Endodermal cell (in vitro differentiated cells): ENCODE measurements at regions not wholly inside any gene's neighbourhood (a gene's known extent, or its start where the extent isn't known, plus 50 kb on each side); places are given as distances from the start of the nearest gene placed in this dataset.

ENCODE experiments used
- DNase-seq: peaks from one replicate; pipeline ENCODE4 v3.0.0-alpha.2; 2017
- H3K27ac ChIP-seq: 2 replicates; pipeline ENCODE4 v1.5.1; 2013; ENCODE audit warnings: mild to moderate bottlenecking, low read depth, low read length, moderate library complexity
- H3K27me3 ChIP-seq: 2 replicates; pipeline ENCODE4 v1.6.1; 2013; ENCODE audit warnings: mild to moderate bottlenecking, low read length, moderate library complexity; ENCODE audit not compliant: insufficient read depth, control insufficient read depth, poor library complexity, severe bottlenecking
- H3K36me3 ChIP-seq: 2 replicates; pipeline ENCODE4 v1.7.0; 2013; ENCODE audit warnings: mild to moderate bottlenecking, low read length, moderate library complexity; ENCODE audit not compliant: control insufficient read depth, insufficient read depth
- H3K4me1 ChIP-seq: one replicate; pipeline ENCODE4 v1.7.0; 2013; ENCODE audit warnings: low read length; ENCODE audit not compliant: control insufficient read depth, insufficient read depth
- H3K4me3 ChIP-seq: 2 replicates; pipeline ENCODE4 v1.5.1; 2013; ENCODE audit warnings: mild to moderate bottlenecking, low read length, moderate library complexity
- H3K9ac ChIP-seq: 2 replicates; pipeline ENCODE4 v1.6.1; 2013; ENCODE audit warnings: mild to moderate bottlenecking, low read length, moderate library complexity; ENCODE audit not compliant: poor library complexity, severe bottlenecking; ENCODE audit errors: extremely low read depth
- H3K9me3 ChIP-seq: 2 replicates; pipeline ENCODE4 v1.6.1; 2013; ENCODE audit warnings: mild to moderate bottlenecking, low read length, moderate library complexity; ENCODE audit not compliant: control insufficient read depth
- H3K27ac Mint-ChIP-seq: 2 replicates; pipeline ENCODE4 v1.8.0; 2020; ENCODE audit warnings: mixed read lengths
- H3K27me3 Mint-ChIP-seq: 2 replicates; pipeline ENCODE4 v1.8.0; 2021; ENCODE audit warnings: mild to moderate bottlenecking, mixed read lengths; ENCODE audit not compliant: insufficient read depth
- H3K36me3 Mint-ChIP-seq: 2 replicates; pipeline ENCODE4 v1.8.0; 2020; ENCODE audit warnings: low read depth, mixed read lengths
- H3K4me1 Mint-ChIP-seq: 2 replicates; pipeline ENCODE4 v1.8.0; 2020; ENCODE audit warnings: mixed read lengths
- H3K4me3 Mint-ChIP-seq: 2 replicates; pipeline ENCODE4 v1.8.0; 2020; ENCODE audit warnings: mild to moderate bottlenecking, moderate library complexity, mixed read lengths
- H3K9me3 Mint-ChIP-seq: 2 replicates; pipeline ENCODE4 v1.8.0; 2020; ENCODE audit warnings: mild to moderate bottlenecking, mixed read lengths
- WGBS, 2 experiments: methylation state at CpG; one replicate each; pipeline versions ENCODE4 v1.1.5 to v1.1.7; 2013; ENCODE audit warnings: missing lambda C conversion rate in 2 of 2, mixed read lengths in 1 of 2; ENCODE audit not compliant: insufficient coverage in 1 of 2, insufficient read length in 1 of 2; 5-methylcytosine and 5-hydroxymethylcytosine counted together
- TF ChIP-seq, protein P1 (sequence below): fragments of 200-600 bp; sonication (generic); conservative IDR thresholded peaks from 2 replicates; pipeline ENCODE4 v1.5.0; 2021; ENCODE audit warnings: antibody characterized with exemption, mild to moderate bottlenecking

DNA sequence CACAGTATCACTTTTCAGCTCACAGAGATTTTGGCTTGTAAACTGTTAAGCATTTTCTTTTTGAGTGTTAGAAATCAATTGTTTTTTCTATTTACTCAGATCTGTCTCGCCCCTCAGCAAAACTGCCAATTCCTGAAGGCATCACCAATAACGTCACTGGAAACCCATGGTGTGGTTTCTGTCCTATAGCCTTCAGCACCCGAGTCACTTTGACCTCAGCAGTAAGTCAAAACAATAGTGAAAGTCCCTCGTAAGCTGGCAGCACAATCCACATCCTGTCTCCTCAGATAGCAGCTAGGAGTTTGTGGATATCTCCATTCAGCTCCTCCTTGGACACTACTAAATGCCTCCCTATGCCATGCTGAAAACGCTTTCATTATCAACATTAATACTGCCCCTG, 1787.4 kb upstream of the ADGRL3 start:
- peaks cover 14% of the 10 kb centered on the region for H3K9me3 Mint-ChIP-seq
- H3K4me3 Mint-ChIP-seq, result no peak overlapping the region

DNA sequence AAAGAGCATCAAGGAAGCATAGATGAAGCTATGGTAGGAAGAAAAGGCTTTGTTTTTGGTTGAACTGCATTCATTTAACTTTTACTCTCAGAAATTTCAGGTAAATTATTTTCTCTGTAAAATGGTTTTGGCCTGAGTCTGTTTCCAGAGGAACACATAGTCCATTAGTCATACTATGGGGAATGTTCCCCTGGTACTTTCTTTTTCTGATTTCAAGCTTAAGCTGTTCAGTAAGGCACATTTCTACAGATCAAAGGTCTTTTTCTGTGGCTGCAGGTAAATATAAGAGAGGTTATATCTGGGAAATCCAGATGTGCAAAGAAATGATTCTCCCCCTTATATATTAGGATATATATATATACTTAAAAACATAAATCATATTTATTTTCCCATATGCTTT, 1744.4 kb upstream of the ADGRL3 start:
- no peak overlapping the region for H3K27ac ChIP-seq
- H3K4me3 Mint-ChIP-seq, result no peak overlapping the region
- no peak overlapping the region for H3K4me3 ChIP-seq
- no peaks in the 10 kb centered on the region for H3K4me1 ChIP-seq
- no peaks in the 10 kb centered on the region for H3K36me3 Mint-ChIP-seq
- H3K4me1 Mint-ChIP-seq, result peaks cover 2% of the 10 kb centered on the region
- H3K9ac ChIP-seq, result no peak overlapping the region
- H3K9me3 Mint-ChIP-seq, result no peaks in the 10 kb centered on the region
- TF ChIP-seq, protein P1, sequence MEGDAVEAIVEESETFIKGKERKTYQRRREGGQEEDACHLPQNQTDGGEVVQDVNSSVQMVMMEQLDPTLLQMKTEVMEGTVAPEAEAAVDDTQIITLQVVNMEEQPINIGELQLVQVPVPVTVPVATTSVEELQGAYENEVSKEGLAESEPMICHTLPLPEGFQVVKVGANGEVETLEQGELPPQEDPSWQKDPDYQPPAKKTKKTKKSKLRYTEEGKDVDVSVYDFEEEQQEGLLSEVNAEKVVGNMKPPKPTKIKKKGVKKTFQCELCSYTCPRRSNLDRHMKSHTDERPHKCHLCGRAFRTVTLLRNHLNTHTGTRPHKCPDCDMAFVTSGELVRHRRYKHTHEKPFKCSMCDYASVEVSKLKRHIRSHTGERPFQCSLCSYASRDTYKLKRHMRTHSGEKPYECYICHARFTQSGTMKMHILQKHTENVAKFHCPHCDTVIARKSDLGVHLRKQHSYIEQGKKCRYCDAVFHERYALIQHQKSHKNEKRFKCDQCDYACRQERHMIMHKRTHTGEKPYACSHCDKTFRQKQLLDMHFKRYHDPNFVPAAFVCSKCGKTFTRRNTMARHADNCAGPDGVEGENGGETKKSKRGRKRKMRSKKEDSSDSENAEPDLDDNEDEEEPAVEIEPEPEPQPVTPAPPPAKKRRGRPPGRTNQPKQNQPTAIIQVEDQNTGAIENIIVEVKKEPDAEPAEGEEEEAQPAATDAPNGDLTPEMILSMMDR, result no peak
- H3K27ac Mint-ChIP-seq, result no peak overlapping the region
- no peaks in the 10 kb centered on the region for H3K9me3 ChIP-seq
- no peaks in the 10 kb centered on the region for H3K27me3 ChIP-seq
- no peaks in the 10 kb centered on the region for H3K27me3 Mint-ChIP-seq
- no peak for DNase-seq
- no peaks in the 10 kb centered on the region for H3K36me3 ChIP-seq

More for the DNA sequence above, 1787.4 kb upstream of the ADGRL3 start:
- no peak overlapping the region for H3K27ac ChIP-seq
- H3K27me3 ChIP-seq, result no peaks in the 10 kb centered on the region
- TF ChIP-seq, protein P1, result no peak
- H3K9me3 ChIP-seq, result peaks cover 7% of the 10 kb centered on the region
- WGBS, 2 experiments, result 81 to 89% methylated on average over 3 to 5 of the region's 5 CpGs
- H3K4me3 ChIP-seq, result no peak overlapping the region
- Mint-ChIP-seq H3K27me3 (no peaks in the 10 kb centered on the region), H3K4me1 (no peaks in the 10 kb centered on the region), H3K27ac (no peak overlapping the region), H3K36me3 (no peaks in the 10 kb centered on the region)
- no peak for DNase-seq
- no peaks in the 10 kb centered on the region for H3K4me1 ChIP-seq
- H3K9ac ChIP-seq, result no peak overlapping the region
- H3K36me3 ChIP-seq, result no peaks in the 10 kb centered on the region

GRCh38 chr4:59457576-59457975, 1742.5 kb upstream of the ADGRL3 start:
- Mint-ChIP-seq H3K9me3 (no peaks in the 10 kb centered on the region), H3K27ac (no peak overlapping the region), H3K36me3 (no peaks in the 10 kb centered on the region), H3K4me3 (no peak overlapping the region), H3K27me3 (no peaks in the 10 kb centered on the region), H3K4me1 (no peaks in the 10 kb centered on the region)
- Histone ChIP-seq H3K9me3 (no peaks in the 10 kb centered on the region), H3K4me1 (no peaks in the 10 kb centered on the region), H3K4me3 (no peak overlapping the region), H3K27ac (no peak overlapping the region), H3K27me3 (no peaks in the 10 kb centered on the region), H3K36me3 (no peaks in the 10 kb centered on the region), H3K9ac (no peak overlapping the region)
- 74 to 88% methylated on average over 3 to 4 of the region's 4 CpGs for WGBS, 2 experiments
- TF ChIP-seq, protein P1, result no peak
- no peak for DNase-seq
